SK-N-MC (cell line): ENCODE measurements at regions not wholly inside any gene's neighbourhood (a gene's known extent, or its start where the extent isn't known, plus 50 kb on each side); places are given as distances from the start of the nearest gene placed in this dataset.

Experiments used
- DNase-seq: peaks from one replicate; pipeline ENCODE4 v3.0.0-alpha.2; 2011; ENCODE audit warnings: low read depth, low spot score
- H3K27ac ChIP-seq: fragments of 200-600 bp; sonication (generic); 2 replicates; pipeline ENCODE4 v1.5.1; 2016; ENCODE audit warnings: mixed run types
- H3K36me3 ChIP-seq: fragments of 200-600 bp; sonication (generic); 2 replicates; pipeline ENCODE4 v1.6.1; 2017; ENCODE audit warnings: antibody characterized with exemption, low read length, mixed read lengths; ENCODE audit not compliant: insufficient read depth
- H3K4me3 ChIP-seq: fragments of 200-600 bp; sonication (generic); 2 replicates; pipeline ENCODE4 v1.5.1; 2016
- H3K9ac ChIP-seq: fragments of 200-600 bp; sonication (generic); 2 replicates; pipeline ENCODE4 v1.8.0; 2017; ENCODE audit warnings: mixed run types, mixed read lengths; ENCODE audit not compliant: insufficient read length
- H3K9me3 ChIP-seq: fragments of 200-600 bp; sonication (generic); 2 replicates; pipeline ENCODE4 v1.6.1; 2017; ENCODE audit warnings: low read depth, mild to moderate bottlenecking, antibody characterized with exemption, low read length, moderate library complexity, mixed read lengths
- EZH2 ChIP-seq: fragments of 200-600 bp; sonication (generic); IDR thresholded peaks from one replicate; pipeline ENCODE4 v1.6.1; 2017; ENCODE audit warnings: antibody characterized with exemption
- FOXP2 ChIP-seq: optimal IDR thresholded peaks from 2 replicates; pipeline ENCODE3; 2011; ENCODE audit warnings: mild to moderate bottlenecking, moderate library complexity; ENCODE audit not compliant: insufficient read depth; ENCODE audit errors: extremely low read length, control extremely low read depth
- POLR2AphosphoS5 ChIP-seq: IDR thresholded peaks from 2 replicates; pipeline ENCODE4 v1.6.1; 2012; ENCODE audit warnings: mild to moderate bottlenecking, low read depth, low read length, borderline replicate concordance

GRCh38 chr3:104723000-104723399, 643.7 kb upstream of the ALCAM start:
- DNase-seq, result no peak
- Histone ChIP-seq H3K27ac (no peak overlapping the region), H3K4me3 (no peak overlapping the region), H3K9me3 (no peaks in the 10 kb centered on the region), H3K36me3 (no peaks in the 10 kb centered on the region), H3K9ac (no peak overlapping the region)
- TF ChIP-seq FOXP2 (no peak), POLR2AphosphoS5 (no peak)

GRCh38 chr3:104731074-104731473, 635.6 kb upstream of the ALCAM start:
- Histone ChIP-seq H3K9ac (no peak overlapping the region), H3K9me3 (no peaks in the 10 kb centered on the region), H3K27ac (no peak overlapping the region), H3K4me3 (no peak overlapping the region), H3K36me3 (no peaks in the 10 kb centered on the region)
- no peak for TF ChIP-seq POLR2AphosphoS5
- TF ChIP-seq FOXP2, result no peak
- TF ChIP-seq EZH2, result no peak
- DNase-seq, result no peak

GRCh38 chr3:104734627-104735026, 632.1 kb upstream of the ALCAM start:
- Histone ChIP-seq H3K27ac (no peak overlapping the region), H3K9me3 (no peaks in the 10 kb centered on the region), H3K4me3 (no peak overlapping the region), H3K9ac (no peak overlapping the region), H3K36me3 (no peaks in the 10 kb centered on the region)
- no peak for DNase-seq
- TF ChIP-seq POLR2AphosphoS5 (no peak), EZH2 (no peak), FOXP2 (no peak)

GRCh38 chr3:104735691-104736090, 631.0 kb upstream of the ALCAM start:
- Histone ChIP-seq H3K27ac (no peak overlapping the region), H3K9ac (no peak overlapping the region), H3K9me3 (no peaks in the 10 kb centered on the region), H3K36me3 (no peaks in the 10 kb centered on the region), H3K4me3 (no peak overlapping the region)
- no peak for DNase-seq
- TF ChIP-seq POLR2AphosphoS5 (no peak), FOXP2 (no peak), EZH2 (no peak)

- H3K36me3 ChIP-seq, result no peaks in the 10 kb centered on the region
- DNase-seq, result no peak
- TF ChIP-seq POLR2AphosphoS5 (no peak), EZH2 (no peak), FOXP2 (no peak)
Observed at GRCh38 chr3:104738271-104738670, 628.4 kb upstream of the ALCAM start.

GRCh38 chr3:104740874-104741379, 625.8 kb upstream of the ALCAM start:
- no peaks in the 10 kb centered on the region for H3K9me3 ChIP-seq
- no peak for TF ChIP-seq POLR2AphosphoS5
- TF ChIP-seq EZH2, result no peak
- TF ChIP-seq FOXP2, result no peak
- no peak overlapping the region for H3K9ac ChIP-seq
- no peak for DNase-seq
- H3K27ac ChIP-seq, result no peak overlapping the region
- no peak overlapping the region for H3K4me3 ChIP-seq
- H3K36me3 ChIP-seq, result no peaks in the 10 kb centered on the region

More at GRCh38 chr3:104738271-104738670, 628.4 kb upstream of the ALCAM start:
- Histone ChIP-seq H3K9me3 (no peaks in the 10 kb centered on the region), H3K9ac (no peak overlapping the region), H3K4me3 (no peak overlapping the region), H3K27ac (no peak overlapping the region)

- no peak for DNase-seq
- Histone ChIP-seq H3K4me3 (no peak overlapping the region), H3K27ac (no peak overlapping the region), H3K36me3 (no peaks in the 10 kb centered on the region), H3K9me3 (no peaks in the 10 kb centered on the region), H3K9ac (no peak overlapping the region)
- TF ChIP-seq EZH2 (no peak), FOXP2 (no peak), POLR2AphosphoS5 (no peak)
Observed at GRCh38 chr3:104742044-104742443, 624.7 kb upstream of the ALCAM start.

GRCh38 chr3:104745313-104745712, 621.4 kb upstream of the ALCAM start:
- no peaks in the 10 kb centered on the region for H3K36me3 ChIP-seq
- H3K4me3 ChIP-seq, result no peak overlapping the region
- no peak overlapping the region for H3K9ac ChIP-seq
- no peak for DNase-seq
- no peak overlapping the region for H3K27ac ChIP-seq
- no peak for TF ChIP-seq EZH2
- no peak for TF ChIP-seq POLR2AphosphoS5
- TF ChIP-seq FOXP2, result no peak
- H3K9me3 ChIP-seq, result no peaks in the 10 kb centered on the region

GRCh38 chr3:104746056-104746455, 620.7 kb upstream of the ALCAM start:
- no peak for TF ChIP-seq POLR2AphosphoS5
- TF ChIP-seq EZH2, result no peak
- TF ChIP-seq FOXP2, result no peak
- DNase-seq, result no peak

More at GRCh38 chr3:104746056-104746455, 620.7 kb upstream of the ALCAM start:
- Histone ChIP-seq H3K9me3 (no peaks in the 10 kb centered on the region), H3K27ac (no peak overlapping the region), H3K9ac (no peak overlapping the region), H3K36me3 (no peaks in the 10 kb centered on the region), H3K4me3 (no peak overlapping the region)
